Lower leg skin (tissue), 3 donors: ENCODE measurements at regions not wholly inside any gene's neighbourhood (a gene's known extent, or its start where the extent isn't known, plus 50 kb on each side); places are given as distances from the start of the nearest gene placed in this dataset.

Experiments
- POLR2A ChIP-seq, 2 donors: fragments of 450-650 bp; IDR thresholded peaks; one replicate each; pipeline ENCODE4 v1.6.1; 2016 to 2017; ENCODE audit warnings: antibody characterized with exemption in 2 of 2, mild to moderate bottlenecking in 1 of 2, moderate library complexity in 1 of 2
- TF ChIP-seq, protein P1 (sequence below), 3 donors: fragments of 450-650 bp; IDR thresholded peaks; one replicate each; pipeline ENCODE4 v1.5.1; 2016; ENCODE audit warnings: antibody characterized with exemption in 3 of 3, mild to moderate bottlenecking in 3 of 3, moderate library complexity in 2 of 3

DNA sequence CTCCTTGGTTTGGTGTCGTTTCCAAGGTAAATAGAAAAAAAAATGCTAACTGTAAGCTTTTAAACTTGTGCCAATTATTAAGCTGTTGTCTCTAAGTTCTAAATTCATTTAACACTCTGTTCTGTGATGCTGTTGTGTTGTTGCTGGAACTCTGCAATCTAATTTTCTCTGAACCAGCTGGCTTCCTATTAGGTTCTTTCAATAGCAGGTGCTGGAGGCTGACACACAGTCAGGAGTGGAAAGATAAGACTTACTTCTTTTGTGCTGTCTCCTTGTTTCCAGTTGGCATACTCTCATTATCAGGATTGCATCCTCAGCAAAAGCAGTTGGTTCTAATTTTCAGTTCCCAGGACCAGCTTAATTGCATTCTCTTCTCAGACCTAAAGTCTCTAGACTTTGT, 1252.6 kb upstream of the NUDT12 start:
- TF ChIP-seq, protein P1, sequence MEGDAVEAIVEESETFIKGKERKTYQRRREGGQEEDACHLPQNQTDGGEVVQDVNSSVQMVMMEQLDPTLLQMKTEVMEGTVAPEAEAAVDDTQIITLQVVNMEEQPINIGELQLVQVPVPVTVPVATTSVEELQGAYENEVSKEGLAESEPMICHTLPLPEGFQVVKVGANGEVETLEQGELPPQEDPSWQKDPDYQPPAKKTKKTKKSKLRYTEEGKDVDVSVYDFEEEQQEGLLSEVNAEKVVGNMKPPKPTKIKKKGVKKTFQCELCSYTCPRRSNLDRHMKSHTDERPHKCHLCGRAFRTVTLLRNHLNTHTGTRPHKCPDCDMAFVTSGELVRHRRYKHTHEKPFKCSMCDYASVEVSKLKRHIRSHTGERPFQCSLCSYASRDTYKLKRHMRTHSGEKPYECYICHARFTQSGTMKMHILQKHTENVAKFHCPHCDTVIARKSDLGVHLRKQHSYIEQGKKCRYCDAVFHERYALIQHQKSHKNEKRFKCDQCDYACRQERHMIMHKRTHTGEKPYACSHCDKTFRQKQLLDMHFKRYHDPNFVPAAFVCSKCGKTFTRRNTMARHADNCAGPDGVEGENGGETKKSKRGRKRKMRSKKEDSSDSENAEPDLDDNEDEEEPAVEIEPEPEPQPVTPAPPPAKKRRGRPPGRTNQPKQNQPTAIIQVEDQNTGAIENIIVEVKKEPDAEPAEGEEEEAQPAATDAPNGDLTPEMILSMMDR (IDR thresholded peaks at IDR 0.05) = no peak
- TF ChIP-seq POLR2A (IDR thresholded peaks at IDR 0.05) = no peak
